ENCODE measurements at regions not wholly inside any gene's neighbourhood (a gene's known extent, or its start where the extent isn't known, plus 50 kb on each side); places are given as distances from the start of the nearest gene placed in this dataset.

GRCh38 chr6:137761072-137761471 lies 106.0 kb upstream of the TNFAIP3 start:
- Histone ChIP-seq H3K9me2 (replicated peaks; ENCODE audit: low read length) (no peaks in the 10 kb centered on the region), H2AFZ (ENCODE audit: low read length) (no peak overlapping the region), H3K4me1 (ENCODE audit: insufficient read depth, low read length) (peaks cover 21% of the 10 kb centered on the region), H3K27ac (ENCODE audit: low read length) (no peak overlapping the region), H3K9me3 (ENCODE audit: low read length) (no peaks in the 10 kb centered on the region), H3F3A (ENCODE audit: low read length, unreplicated experiment) (peaks cover 8% of the 10 kb centered on the region), H3K36me3 (ENCODE audit: low read depth, low read length) (no peaks in the 10 kb centered on the region), H3K4me2 (ENCODE audit: low read length) (no peak overlapping the region), H3K9ac (ENCODE audit: low read length) (no peak overlapping the region), H3K27me3 (ENCODE audit: low read length) (no peaks in the 10 kb centered on the region), H3K4me3 (ENCODE audit: low read length) (no peak overlapping the region), H4K20me1 (ENCODE audit: low read length) (no peaks in the 10 kb centered on the region), H3K79me2 (ENCODE audit: low read length) (no peaks in the 10 kb centered on the region)
- intact Hi-C loops (cut with micrococcal nuclease): no loop called here
- no peak for TF ChIP-seq EZH2 (IDR thresholded peaks at IDR 0.05; ENCODE audit: low read length, unreplicated experiment)
- TF ChIP-seq, protein P1, sequence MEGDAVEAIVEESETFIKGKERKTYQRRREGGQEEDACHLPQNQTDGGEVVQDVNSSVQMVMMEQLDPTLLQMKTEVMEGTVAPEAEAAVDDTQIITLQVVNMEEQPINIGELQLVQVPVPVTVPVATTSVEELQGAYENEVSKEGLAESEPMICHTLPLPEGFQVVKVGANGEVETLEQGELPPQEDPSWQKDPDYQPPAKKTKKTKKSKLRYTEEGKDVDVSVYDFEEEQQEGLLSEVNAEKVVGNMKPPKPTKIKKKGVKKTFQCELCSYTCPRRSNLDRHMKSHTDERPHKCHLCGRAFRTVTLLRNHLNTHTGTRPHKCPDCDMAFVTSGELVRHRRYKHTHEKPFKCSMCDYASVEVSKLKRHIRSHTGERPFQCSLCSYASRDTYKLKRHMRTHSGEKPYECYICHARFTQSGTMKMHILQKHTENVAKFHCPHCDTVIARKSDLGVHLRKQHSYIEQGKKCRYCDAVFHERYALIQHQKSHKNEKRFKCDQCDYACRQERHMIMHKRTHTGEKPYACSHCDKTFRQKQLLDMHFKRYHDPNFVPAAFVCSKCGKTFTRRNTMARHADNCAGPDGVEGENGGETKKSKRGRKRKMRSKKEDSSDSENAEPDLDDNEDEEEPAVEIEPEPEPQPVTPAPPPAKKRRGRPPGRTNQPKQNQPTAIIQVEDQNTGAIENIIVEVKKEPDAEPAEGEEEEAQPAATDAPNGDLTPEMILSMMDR (conservative IDR thresholded peaks at IDR 0.05; ENCODE audit: low read depth, low read length): no peak
- no peak for TF ChIP-seq EZH2phosphoT487 (IDR thresholded peaks at IDR 0.05; ENCODE audit: borderline replicate concordance, low read length)
- POLR2A ChIA-PET (ENCODE audit: unreplicated experiment): no interaction called here
- DNase-seq (no peak), ATAC-seq (no peak)
- CTCF ChIA-PET: no interaction called here
- no TSS peak for BruUV-seq (replicated peaks)

DNA sequence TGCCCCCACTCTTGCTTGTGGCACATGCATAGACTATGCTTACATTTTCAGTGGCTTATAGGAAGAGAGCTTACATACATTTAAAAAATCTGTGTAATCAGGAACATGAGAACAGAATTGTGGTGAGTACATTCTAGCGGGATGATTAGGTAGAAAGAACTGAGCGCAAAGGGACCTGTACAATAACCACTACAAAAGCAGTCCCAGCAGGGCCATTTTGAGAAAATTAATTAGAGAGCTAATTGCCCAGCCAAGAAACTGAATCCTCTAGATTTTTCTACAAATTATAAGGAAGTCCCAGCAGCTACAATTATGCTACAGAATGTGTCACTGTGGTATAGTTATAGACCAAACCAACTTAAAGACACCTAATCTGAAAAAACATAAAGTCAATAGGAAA lies 105.6 kb upstream of the TNFAIP3 start:
- intact Hi-C loops (cut with micrococcal nuclease): no loop called here
- no TSS peak for BruUV-seq (replicated peaks)

More for the DNA sequence above, 105.6 kb upstream of the TNFAIP3 start:
- Histone ChIP-seq H3K36me3 (ENCODE audit: low read depth, low read length) (no peaks in the 10 kb centered on the region), H3K4me3 (ENCODE audit: low read length) (no peak overlapping the region), H4K20me1 (ENCODE audit: low read length) (no peaks in the 10 kb centered on the region), H3K9ac (ENCODE audit: low read length) (no peak overlapping the region), H3K27ac (ENCODE audit: low read length) (no peak overlapping the region), H3K9me2 (replicated peaks; ENCODE audit: low read length) (no peaks in the 10 kb centered on the region), H3K4me1 (ENCODE audit: insufficient read depth, low read length) (peaks cover 21% of the 10 kb centered on the region), H3K79me2 (ENCODE audit: low read length) (no peaks in the 10 kb centered on the region), H2AFZ (ENCODE audit: low read length) (no peak overlapping the region), H3F3A (ENCODE audit: low read length, unreplicated experiment) (peaks cover 8% of the 10 kb centered on the region), H3K9me3 (ENCODE audit: low read length) (no peaks in the 10 kb centered on the region), H3K27me3 (ENCODE audit: low read length) (no peaks in the 10 kb centered on the region), H3K4me2 (ENCODE audit: low read length) (no peak overlapping the region)
- ChIA-PET CTCF (no interaction called here), POLR2A (ENCODE audit: unreplicated experiment) (no interaction called here)
- DNase-seq (no peak), ATAC-seq (no peak)
- TF ChIP-seq, protein P1 (conservative IDR thresholded peaks at IDR 0.05; ENCODE audit: low read depth, low read length): no peak
- TF ChIP-seq EZH2phosphoT487 (IDR thresholded peaks at IDR 0.05; ENCODE audit: borderline replicate concordance, low read length): no peak
- TF ChIP-seq EZH2 (IDR thresholded peaks at IDR 0.05; ENCODE audit: low read length, unreplicated experiment): no peak

Measured in PC-3 (cell line).